WTC11 (cell line): ENCODE measurements at regions not wholly inside any gene's neighbourhood (a gene's known extent, or its start where the extent isn't known, plus 50 kb on each side); places are given as distances from the start of the nearest gene placed in this dataset.

Experiments used
- ATAC-seq: fragments of 200-7000 bp; cut with Tn5 transposase; 2 replicates; pipeline ENCODE4 v1.10.0; 2021; ENCODE audit warnings: mild to moderate bottlenecking, moderate library complexity
- CTCF ChIA-PET: fragments of 300-600 bp; sonication (Branson Sonifier 250); formaldehyde crosslinking; loops from one replicate; lab custom pipeline; 2021; ENCODE audit warnings: antibody characterized with exemption; lab: Charles Lee
- POLR2A ChIA-PET: fragments of 350-600 bp; sonication (Branson Sonifier 250); formaldehyde crosslinking; loops from one replicate; lab custom pipeline; 2021; ENCODE audit warnings: antibody characterized with exemption; lab: Charles Lee
- DNase-seq: peaks from one replicate; pipeline ENCODE4 v3.0.0; 2021; ENCODE audit warnings: low spot score
- H3K27ac Mint-ChIP-seq: 2 replicates; pipeline ENCODE4 v1.8.0; 2021; ENCODE audit warnings: mixed read lengths
- H3K27me3 Mint-ChIP-seq: 2 replicates; pipeline ENCODE4 v1.8.0; 2021; ENCODE audit warnings: low read depth, mild to moderate bottlenecking, moderate library complexity, mixed read lengths
- H3K36me3 Mint-ChIP-seq: 2 replicates; pipeline ENCODE4 v1.8.0; 2021; ENCODE audit warnings: mixed read lengths
- H3K4me1 Mint-ChIP-seq: 2 replicates; pipeline ENCODE4 v1.8.0; 2022; ENCODE audit warnings: mixed read lengths
- H3K4me3 Mint-ChIP-seq: 2 replicates; pipeline ENCODE4 v1.8.0; 2021; ENCODE audit warnings: mild to moderate bottlenecking, moderate library complexity, mixed read lengths
- H3K9me3 Mint-ChIP-seq: 2 replicates; pipeline ENCODE4 v1.8.0; 2021; ENCODE audit warnings: mixed read lengths
- CTCF ChIP-seq: fragments of 200-600 bp; IDR thresholded peaks from 2 replicates; pipeline ENCODE4 v1.8.0; 2022; ENCODE audit warnings: antibody characterized with exemption
- E2F4 ChIP-seq: sonication (generic); formaldehyde crosslinking; IDR thresholded peaks from 2 replicates; pipeline ENCODE4 v1.8.1; 2022; ENCODE audit warnings: low read depth, mild to moderate bottlenecking, moderate library complexity, missing genetic modification reagents, borderline replicate concordance
- E2F5 ChIP-seq: sonication (generic); formaldehyde crosslinking; IDR thresholded peaks from 2 replicates; pipeline ENCODE4 v1.8.1; 2022; ENCODE audit warnings: mild to moderate bottlenecking, moderate library complexity, missing genetic modification reagents
- ELF4 ChIP-seq: sonication (generic); formaldehyde crosslinking; IDR thresholded peaks from 2 replicates; pipeline ENCODE4 v1.8.1; 2022; ENCODE audit warnings: low read depth, mild to moderate bottlenecking, moderate library complexity, missing genetic modification reagents
- IRF2 ChIP-seq: sonication (generic); formaldehyde crosslinking; IDR thresholded peaks from 2 replicates; pipeline ENCODE4 v1.8.0; 2022; ENCODE audit warnings: low read depth, missing genetic modification reagents, borderline replicate concordance
- MAX ChIP-seq: sonication (generic); formaldehyde crosslinking; IDR thresholded peaks from 2 replicates; pipeline ENCODE4 v1.8.0; 2022; ENCODE audit warnings: mild to moderate bottlenecking, missing genetic modification reagents
- MYBL2 ChIP-seq: sonication (generic); formaldehyde crosslinking; IDR thresholded peaks from 2 replicates; pipeline ENCODE4 v1.8.1; 2023; ENCODE audit warnings: mild to moderate bottlenecking, moderate library complexity, missing genetic modification reagents
- NFATC4 ChIP-seq: fragments of 250-450 bp; sonication (Bioruptor Pico); IDR thresholded peaks from 2 replicates; pipeline ENCODE4 v1.9.0; 2021; ENCODE audit warnings: mild to moderate bottlenecking
- NFE2L1 ChIP-seq: sonication (generic); formaldehyde crosslinking; IDR thresholded peaks from 2 replicates; pipeline ENCODE4 v1.8.1; 2023; ENCODE audit warnings: missing genetic modification reagents
- NR2C2 ChIP-seq: sonication (generic); formaldehyde crosslinking; IDR thresholded peaks from 2 replicates; pipeline ENCODE4 v1.8.0; 2022; ENCODE audit warnings: mild to moderate bottlenecking, missing genetic modification reagents
- OVOL2 ChIP-seq: fragments of 250-450 bp; sonication (Bioruptor Pico); IDR thresholded peaks from 2 replicates; pipeline ENCODE4 v1.9.0; 2021; ENCODE audit warnings: mild to moderate bottlenecking, borderline replicate concordance
- RELA ChIP-seq: sonication (generic); formaldehyde crosslinking; IDR thresholded peaks from 2 replicates; pipeline ENCODE4 v1.8.1; 2022; ENCODE audit warnings: missing genetic modification reagents, mild to moderate bottlenecking, borderline replicate concordance
- TCF7 ChIP-seq: sonication (generic); formaldehyde crosslinking; IDR thresholded peaks from 2 replicates; pipeline ENCODE4 v1.8.0; 2022; ENCODE audit warnings: mild to moderate bottlenecking, low read depth, missing genetic modification reagents, moderate library complexity
- ZBTB43 ChIP-seq: sonication (generic); formaldehyde crosslinking; IDR thresholded peaks from 2 replicates; pipeline ENCODE4 v1.8.1; 2023; ENCODE audit warnings: mild to moderate bottlenecking, missing genetic modification reagents
- ZNF121 ChIP-seq: sonication (generic); formaldehyde crosslinking; IDR thresholded peaks from 2 replicates; pipeline ENCODE4 v1.8.0; 2023; ENCODE audit warnings: missing genetic modification reagents
- ZNF317 ChIP-seq: sonication (generic); formaldehyde crosslinking; IDR thresholded peaks from 2 replicates; pipeline ENCODE4 v1.8.1; 2023; ENCODE audit warnings: low read depth, mild to moderate bottlenecking, moderate library complexity, missing genetic modification reagents, borderline replicate concordance
- TF ChIP-seq, protein P1 (sequence below): fragments of 250-450 bp; sonication (Bioruptor Pico); IDR thresholded peaks from 2 replicates; pipeline ENCODE4 v2.1.2; 2022; ENCODE audit warnings: mild to moderate bottlenecking, moderate library complexity
- TF ChIP-seq, protein P2 (sequence below): sonication (generic); formaldehyde crosslinking; IDR thresholded peaks from 2 replicates; pipeline ENCODE4 v1.8.1; 2023; ENCODE audit warnings: mild to moderate bottlenecking, missing genetic modification reagents, moderate library complexity
- TF ChIP-seq, protein P3 (sequence below): fragments of 250-450 bp; sonication (Bioruptor Pico); conservative IDR thresholded peaks from 2 replicates; pipeline ENCODE4 v1.9.0; 2021; ENCODE audit warnings: mild to moderate bottlenecking

DNA sequence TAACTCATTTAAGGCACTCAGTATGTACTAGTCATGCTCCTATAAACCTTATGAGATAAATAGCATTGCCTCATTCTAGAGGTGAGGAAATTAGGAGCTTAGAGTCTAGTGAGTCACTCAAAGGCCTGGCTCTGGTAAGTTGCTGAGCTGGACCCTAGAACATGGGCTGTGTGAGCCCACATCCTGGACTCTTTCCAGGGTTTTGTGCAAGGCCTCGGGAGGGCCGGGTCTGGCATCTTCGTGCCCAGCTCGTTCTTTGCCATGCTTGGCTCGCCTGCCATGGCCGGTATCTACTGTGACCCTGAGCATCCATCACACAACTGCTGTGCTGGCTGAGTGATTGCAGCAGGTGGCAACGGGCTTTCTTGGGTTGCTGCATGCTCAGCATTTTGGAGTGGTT lies 168.0 kb downstream of the LPIN1 start:
- DNase-seq (no peak), ATAC-seq (no peak)
- no peak overlapping the region for H3K27ac Mint-ChIP-seq
- H3K4me1 Mint-ChIP-seq, result no peaks in the 10 kb centered on the region
- TF ChIP-seq, protein P1, sequence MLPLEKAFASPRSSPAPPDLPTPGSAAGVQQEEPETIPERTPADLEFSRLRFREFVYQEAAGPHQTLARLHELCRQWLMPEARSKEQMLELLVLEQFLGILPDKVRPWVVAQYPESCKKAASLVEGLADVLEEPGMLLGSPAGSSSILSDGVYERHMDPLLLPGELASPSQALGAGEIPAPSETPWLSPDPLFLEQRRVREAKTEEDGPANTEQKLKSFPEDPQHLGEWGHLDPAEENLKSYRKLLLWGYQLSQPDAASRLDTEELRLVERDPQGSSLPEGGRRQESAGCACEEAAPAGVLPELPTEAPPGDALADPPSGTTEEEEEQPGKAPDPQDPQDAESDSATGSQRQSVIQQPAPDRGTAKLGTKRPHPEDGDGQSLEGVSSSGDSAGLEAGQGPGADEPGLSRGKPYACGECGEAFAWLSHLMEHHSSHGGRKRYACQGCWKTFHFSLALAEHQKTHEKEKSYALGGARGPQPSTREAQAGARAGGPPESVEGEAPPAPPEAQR (CRISPR knock-in tag), result no peak
- TF ChIP-seq MYBL2 (CRISPR knock-in tag) (no peak), OVOL2 (no peak), NR2C2 (CRISPR knock-in tag) (no peak), ZNF121 (CRISPR knock-in tag) (no peak)
- TF ChIP-seq, protein P2, sequence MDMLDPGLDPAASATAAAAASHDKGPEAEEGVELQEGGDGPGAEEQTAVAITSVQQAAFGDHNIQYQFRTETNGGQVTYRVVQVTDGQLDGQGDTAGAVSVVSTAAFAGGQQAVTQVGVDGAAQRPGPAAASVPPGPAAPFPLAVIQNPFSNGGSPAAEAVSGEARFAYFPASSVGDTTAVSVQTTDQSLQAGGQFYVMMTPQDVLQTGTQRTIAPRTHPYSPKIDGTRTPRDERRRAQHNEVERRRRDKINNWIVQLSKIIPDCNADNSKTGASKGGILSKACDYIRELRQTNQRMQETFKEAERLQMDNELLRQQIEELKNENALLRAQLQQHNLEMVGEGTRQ, result no peak
- peaks cover 10% of the 10 kb centered on the region for H3K36me3 Mint-ChIP-seq
- POLR2A ChIA-PET, result interaction anchor here (0.6 kb wide), 1 partner anchor 123 kb away, joined by 3 read pairs; no protein-coding TSS in a partner anchor
- CTCF ChIA-PET, result no interaction called here
- H3K27me3 Mint-ChIP-seq, result no peaks in the 10 kb centered on the region
- H3K4me3 Mint-ChIP-seq, result no peak overlapping the region
- H3K9me3 Mint-ChIP-seq, result peaks cover 32% of the 10 kb centered on the region

- ChIA-PET POLR2A (no interaction called here), CTCF (no interaction called here)
- H3K4me1 Mint-ChIP-seq, result peaks cover 1% of the 10 kb centered on the region
- H3K4me3 Mint-ChIP-seq, result no peak overlapping the region
- ATAC-seq, result no peak
- DNase-seq, result no peak
- TF ChIP-seq ZBTB43 (CRISPR knock-in tag) (no peak), IRF2 (no peak), ZNF317 (no peak), NFATC4 (CRISPR knock-in tag) (no peak), CTCF (no peak), E2F5 (CRISPR knock-in tag) (no peak), TCF7 (CRISPR knock-in tag) (no peak), RELA (CRISPR knock-in tag) (no peak), MAX (CRISPR knock-in tag) (no peak), NFE2L1 (CRISPR knock-in tag) (no peak), E2F4 (CRISPR knock-in tag) (no peak), ELF4 (CRISPR knock-in tag) (no peak)
- TF ChIP-seq, protein P3, sequence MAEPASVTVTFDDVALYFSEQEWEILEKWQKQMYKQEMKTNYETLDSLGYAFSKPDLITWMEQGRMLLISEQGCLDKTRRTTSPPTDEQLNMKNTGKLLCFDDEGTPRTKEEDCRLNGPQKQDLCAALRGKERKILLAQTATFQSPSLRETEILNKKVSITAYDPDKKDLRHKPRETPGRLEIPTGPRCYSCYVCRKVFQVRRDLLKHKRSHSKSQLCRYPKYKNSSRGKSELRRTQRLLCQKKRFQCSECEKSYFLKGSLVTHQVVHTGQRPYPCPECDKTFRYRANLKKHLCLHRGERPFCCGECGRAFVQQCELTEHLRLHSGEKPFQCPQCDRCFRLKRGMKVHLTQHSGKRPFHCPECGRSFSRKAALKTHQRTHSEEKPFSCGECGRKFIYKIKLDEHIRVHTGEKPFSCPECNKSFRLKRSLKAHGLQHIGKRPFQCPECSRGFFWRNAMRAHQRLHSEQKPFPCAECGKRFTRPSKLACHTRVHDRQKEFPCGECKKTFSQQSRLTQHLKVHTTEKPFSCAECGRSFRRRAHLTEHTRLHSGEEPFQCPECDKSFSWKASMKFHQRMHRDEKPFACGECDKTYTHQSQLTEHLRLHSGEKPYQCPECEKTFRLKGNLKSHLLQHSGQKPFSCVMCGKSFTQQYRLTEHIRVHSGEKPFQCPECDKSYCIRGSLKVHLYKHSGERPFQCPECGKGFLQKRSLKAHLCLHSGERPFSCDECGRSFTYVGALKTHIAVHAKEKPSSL (CRISPR knock-in tag), result no peak
- H3K36me3 Mint-ChIP-seq, result peaks cover 10% of the 10 kb centered on the region
- no peak overlapping the region for H3K27ac Mint-ChIP-seq
- H3K27me3 Mint-ChIP-seq, result no peaks in the 10 kb centered on the region
- peaks cover 24% of the 10 kb centered on the region for H3K9me3 Mint-ChIP-seq
Observed at GRCh38 chr2:11915650-11916049, 169.2 kb downstream of the LPIN1 start.
